GM23248 (cell line): ENCODE measurements at regions not wholly inside any gene's neighbourhood (a gene's known extent, or its start where the extent isn't known, plus 50 kb on each side); places are given as distances from the start of the nearest gene placed in this dataset.

Experiments
- DNase-seq: peaks from one replicate; pipeline ENCODE4 v3.0.0-alpha.2; 2015
- H2AFZ ChIP-seq: fragments of 200-600 bp; sonication (generic); 2 replicates; pipeline ENCODE4 v1.6.1; 2016; ENCODE audit warnings: antibody characterized with exemption
- H3F3A ChIP-seq: fragments of 200-600 bp; sonication (generic); 2 replicates; pipeline ENCODE4 v1.6.1; 2016; ENCODE audit warnings: mild to moderate bottlenecking, antibody characterized with exemption, mixed run types; ENCODE audit not compliant: insufficient read depth
- H3K27ac ChIP-seq: fragments of 200-600 bp; sonication (generic); 2 replicates; pipeline ENCODE4 v1.5.1; 2016; ENCODE audit warnings: mild to moderate bottlenecking
- H3K27me3 ChIP-seq: fragments of 200-600 bp; sonication (generic); replicated peaks from 2 replicates; pipeline ENCODE4 v1.6.1; 2016; ENCODE audit warnings: mild to moderate bottlenecking; ENCODE audit not compliant: insufficient read depth
- H3K36me3 ChIP-seq: fragments of 200-600 bp; sonication (generic); 2 replicates; pipeline ENCODE4 v1.6.1; 2016; ENCODE audit warnings: low read depth, mild to moderate bottlenecking
- H3K4me1 ChIP-seq: fragments of 200-600 bp; sonication (generic); 2 replicates; pipeline ENCODE4 v1.6.1; 2016; ENCODE audit warnings: mild to moderate bottlenecking; ENCODE audit not compliant: insufficient read depth
- H3K4me2 ChIP-seq: fragments of 200-600 bp; sonication (generic); one replicate; pipeline ENCODE4 v1.6.1; 2016; ENCODE audit warnings: mild to moderate bottlenecking; ENCODE audit not compliant: unreplicated experiment
- H3K4me3 ChIP-seq: fragments of 200-600 bp; sonication (generic); 2 replicates; pipeline ENCODE4 v1.5.1; 2016; ENCODE audit warnings: mild to moderate bottlenecking
- H3K79me2 ChIP-seq: fragments of 200-600 bp; sonication (generic); 2 replicates; pipeline ENCODE4 v1.6.1; 2016; ENCODE audit warnings: mild to moderate bottlenecking; ENCODE audit not compliant: insufficient read depth
- H3K9ac ChIP-seq: fragments of 200-600 bp; sonication (generic); 2 replicates; pipeline ENCODE4 v1.6.1; 2016; ENCODE audit warnings: mild to moderate bottlenecking
- H3K9me2 ChIP-seq: fragments of 200-600 bp; sonication (generic); 2 replicates; pipeline ENCODE4 v1.6.1; 2016; ENCODE audit warnings: mixed run types, mild to moderate bottlenecking, moderate library complexity; ENCODE audit not compliant: insufficient read depth
- H3K9me3 ChIP-seq: fragments of 200-600 bp; sonication (generic); one replicate; pipeline ENCODE4 v1.6.1; 2017; ENCODE audit warnings: low read depth
- H4K20me1 ChIP-seq: fragments of 200-600 bp; sonication (generic); 2 replicates; pipeline ENCODE4 v1.6.0; 2016; ENCODE audit not compliant: insufficient read depth
- EZH2 ChIP-seq: fragments of 200-600 bp; sonication (generic); IDR thresholded peaks from 2 replicates; pipeline ENCODE4 v1.6.1; 2018; ENCODE audit warnings: antibody characterized with exemption, mild to moderate bottlenecking; ENCODE audit not compliant: insufficient read depth, poor library complexity, severe bottlenecking
- EZH2phosphoT487 ChIP-seq: fragments of 200-600 bp; sonication (generic); IDR thresholded peaks from 2 replicates; pipeline ENCODE4 v1.6.1; 2018; ENCODE audit warnings: antibody characterized with exemption, moderate library complexity, mild to moderate bottlenecking, low read depth; ENCODE audit not compliant: insufficient read depth
- WGBS, 2 experiments: methylation state at CpG; one replicate each; pipeline ENCODE4 v1.1.6; 2015 to 2017; ENCODE audit warnings: low lambda C conversion rate in 2 of 2, low coverage in 1 of 2; ENCODE audit errors: missing lambda C conversion rate in 2 of 2; 5-methylcytosine and 5-hydroxymethylcytosine counted together
- in situ Hi-C: fragments of 300-500 bp; cut with MboI; formaldehyde crosslinking; loops from 2 replicates; pipeline ENCODE4 v1.15.0; 2020

DNA sequence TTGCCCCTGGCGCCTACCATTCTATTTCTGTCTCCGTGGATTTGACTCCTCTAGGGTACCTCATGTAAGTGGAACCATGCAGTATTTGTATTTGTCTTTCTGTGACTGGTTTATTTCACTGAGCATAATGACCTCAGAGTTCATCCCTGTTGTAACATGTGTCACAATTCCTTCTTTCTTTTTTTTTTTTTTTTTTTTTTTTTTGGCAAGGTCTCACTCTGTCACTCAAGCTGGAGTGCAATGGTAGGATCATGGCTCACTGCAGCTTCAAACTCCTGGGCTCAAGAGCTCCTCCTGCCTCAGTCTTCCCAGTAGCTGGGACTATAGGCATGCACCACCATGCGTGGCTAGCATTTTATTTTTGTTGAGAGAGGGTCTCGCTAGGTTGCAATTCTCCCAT, 74.0 kb upstream of the SEPTIN5 start:
- H2AFZ ChIP-seq, result no peak overlapping the region
- no peak for DNase-seq
- no peaks in the 10 kb centered on the region for H3K79me2 ChIP-seq
- H4K20me1 ChIP-seq, result no peaks in the 10 kb centered on the region
- no peaks in the 10 kb centered on the region for H3K4me1 ChIP-seq
- H3K4me2 ChIP-seq, result no peak overlapping the region
- H3K27ac ChIP-seq, result no peak overlapping the region
- H3K36me3 ChIP-seq, result no peaks in the 10 kb centered on the region
- H3K9ac ChIP-seq, result no peak overlapping the region
- TF ChIP-seq EZH2 (no peak), EZH2phosphoT487 (no peak)
- H3K27me3 ChIP-seq, result no peaks in the 10 kb centered on the region
- 60 to 84% methylated on average over 4 of the region's 4 CpGs for WGBS, 2 experiments
- no peaks in the 10 kb centered on the region for H3F3A ChIP-seq
- H3K9me2 ChIP-seq, result no peaks in the 10 kb centered on the region
- H3K4me3 ChIP-seq, result no peak overlapping the region
- in situ Hi-C loops, result loop anchor here (25.0 kb wide), 1 partner anchor 328 kb away; no protein-coding TSS in a partner anchor
- no peaks in the 10 kb centered on the region for H3K9me3 ChIP-seq

DNA sequence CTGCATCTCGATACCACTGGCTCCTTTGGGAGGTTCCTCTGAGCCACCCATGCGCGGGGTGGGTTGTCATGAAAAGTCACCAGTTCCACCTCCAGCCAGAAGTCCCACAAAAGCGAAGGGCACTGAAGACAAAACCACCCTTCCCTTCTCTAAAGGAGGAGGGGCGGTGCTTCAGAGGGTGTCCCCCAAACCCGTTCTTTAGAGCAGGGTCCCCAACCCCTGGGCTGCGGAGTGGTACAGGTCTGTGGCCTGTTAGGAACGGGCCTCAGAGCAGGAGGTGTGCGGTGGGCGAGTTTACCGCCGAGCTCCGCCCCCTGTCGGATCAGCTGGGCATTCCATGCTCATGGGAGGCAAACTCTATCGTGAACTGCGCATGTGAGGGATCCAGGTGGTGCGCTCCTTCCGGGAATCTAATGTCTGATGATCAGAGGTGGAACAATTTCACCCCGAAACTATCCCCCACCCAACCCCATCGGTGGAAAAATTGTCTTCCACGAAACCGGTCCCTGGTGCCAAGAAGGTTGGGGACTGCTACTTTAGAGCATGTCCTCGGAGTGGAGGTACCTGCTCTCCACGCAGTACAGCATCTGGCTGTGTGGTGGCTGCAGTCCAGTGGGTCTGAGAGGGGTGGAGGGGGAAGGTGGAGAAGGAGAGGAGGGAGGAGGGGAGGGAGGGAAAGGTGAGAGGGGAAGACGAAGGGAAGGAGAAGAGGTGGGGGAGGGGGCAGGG, 72.9 kb upstream of the SEPTIN5 start:
- TF ChIP-seq EZH2, result no peak
- Histone ChIP-seq H2AFZ (peak overlapping the region; percentile 49; the same call in 1 of the 2 replicates), H4K20me1 (no peaks in the 10 kb centered on the region), H3K9ac (no peak overlapping the region), H3K9me3 (no peaks in the 10 kb centered on the region), H3K27me3 (no peaks in the 10 kb centered on the region), H3K4me3 (no peak overlapping the region), H3K36me3 (no peaks in the 10 kb centered on the region), H3K79me2 (no peaks in the 10 kb centered on the region), H3F3A (no peaks in the 10 kb centered on the region), H3K4me2 (no peak overlapping the region), H3K9me2 (no peaks in the 10 kb centered on the region), H3K27ac (no peak overlapping the region), H3K4me1 (no peaks in the 10 kb centered on the region)
- 20 to 22% methylated on average over 20 to 24 of the region's 25 CpGs for WGBS, 2 experiments
- in situ Hi-C loops, result loop anchor here (25.0 kb wide), 1 partner anchor 329 kb away; no protein-coding TSS in a partner anchor
- DNase-seq, result peak; percentile 50

DNA sequence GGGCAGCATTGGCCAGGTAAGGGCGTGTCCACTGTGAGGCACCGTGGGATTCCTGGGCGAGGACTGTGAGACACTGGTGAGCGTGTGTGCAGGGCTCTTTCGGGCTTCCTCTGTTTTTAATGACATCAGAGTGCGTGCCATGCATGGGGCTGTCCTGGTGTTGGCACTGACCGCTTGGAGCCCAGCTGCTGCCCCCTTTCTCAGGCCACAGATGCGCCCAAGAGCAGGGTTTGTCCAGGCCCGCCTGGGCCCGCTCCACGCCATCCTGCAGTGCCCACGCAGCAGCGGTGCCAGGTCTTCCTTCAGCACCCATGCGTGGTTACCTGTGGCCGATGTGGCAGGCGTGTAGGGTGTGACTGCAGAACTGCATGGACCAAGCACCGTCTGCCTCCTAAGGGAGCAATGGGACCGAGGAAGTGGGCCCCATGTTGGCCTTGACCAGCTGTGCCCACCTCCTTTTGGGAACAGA, 72.3 kb upstream of the SEPTIN5 start:
- DNase-seq, result no peak
- no peak overlapping the region for H2AFZ ChIP-seq
- no peak overlapping the region for H3K27ac ChIP-seq
- no peaks in the 10 kb centered on the region for H3K27me3 ChIP-seq
- H3F3A ChIP-seq, result no peaks in the 10 kb centered on the region
- in situ Hi-C loops, result loop anchor here (25.0 kb wide), 1 partner anchor 330 kb away; no protein-coding TSS in a partner anchor
- no peaks in the 10 kb centered on the region for H3K4me1 ChIP-seq
- no peaks in the 10 kb centered on the region for H3K9me3 ChIP-seq
- H3K4me3 ChIP-seq, result no peak overlapping the region
- H3K79me2 ChIP-seq, result no peaks in the 10 kb centered on the region
- no peak overlapping the region for H3K4me2 ChIP-seq
- TF ChIP-seq EZH2phosphoT487 (no peak), EZH2 (no peak)
- no peaks in the 10 kb centered on the region for H3K9me2 ChIP-seq
- H3K36me3 ChIP-seq, result no peaks in the 10 kb centered on the region
- 58 to 66% methylated on average over 15 to 17 of the region's 18 CpGs for WGBS, 2 experiments
- no peak overlapping the region for H3K9ac ChIP-seq
- H4K20me1 ChIP-seq, result no peaks in the 10 kb centered on the region

DNA sequence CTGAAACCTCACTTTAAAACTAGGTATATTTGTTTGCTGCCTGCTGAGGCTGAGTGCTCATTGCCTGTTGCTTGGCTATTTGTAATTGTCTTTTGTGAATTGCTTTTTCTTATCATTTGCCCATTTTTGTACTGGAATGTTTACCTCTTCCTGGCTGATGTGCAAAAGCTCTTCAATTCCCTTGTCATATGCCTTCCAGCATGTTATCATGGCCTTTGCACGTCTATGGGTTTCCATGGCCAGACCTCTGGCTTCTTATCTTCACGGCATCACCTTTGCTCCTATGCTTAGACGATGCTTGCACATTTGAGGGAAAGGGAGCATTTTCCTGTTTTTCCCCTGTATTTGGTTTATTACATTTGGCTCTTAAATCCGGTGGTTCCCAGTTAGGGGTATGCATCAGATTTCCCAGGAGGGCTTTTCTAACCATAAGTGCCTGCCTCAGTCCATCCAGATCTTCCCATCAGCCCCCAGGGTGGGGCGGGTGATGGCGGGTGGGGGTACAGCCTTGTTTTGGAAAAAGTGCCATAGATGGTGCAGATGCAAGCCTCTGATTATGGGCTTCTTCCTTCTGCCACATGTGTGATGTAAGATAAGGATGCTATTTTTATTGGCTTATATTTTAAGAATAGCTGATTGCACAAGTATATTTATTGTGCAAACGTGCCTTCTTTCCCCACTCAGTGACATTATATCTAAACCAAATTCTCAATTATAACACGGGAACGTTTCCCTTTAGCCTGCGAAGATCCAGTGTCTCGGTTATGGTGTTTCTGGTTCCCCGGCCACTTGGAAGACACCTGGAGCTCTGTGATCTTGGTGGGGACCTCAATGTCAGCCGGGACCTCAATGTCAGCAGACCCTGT, 70.6 kb upstream of the SEPTIN5 start:
- H3K36me3 ChIP-seq, result no peaks in the 10 kb centered on the region
- TF ChIP-seq EZH2phosphoT487 (no peak), EZH2 (no peak)
- no peak overlapping the region for H3K4me2 ChIP-seq
- H3K4me3 ChIP-seq, result no peak overlapping the region
- no peak for DNase-seq
- H3F3A ChIP-seq, result no peaks in the 10 kb centered on the region
- no peaks in the 10 kb centered on the region for H3K4me1 ChIP-seq
- no peaks in the 10 kb centered on the region for H3K9me2 ChIP-seq
- WGBS, 2 experiments, result 71 to 78% methylated on average over 13 of the region's 13 CpGs
- no peaks in the 10 kb centered on the region for H4K20me1 ChIP-seq
- H3K27me3 ChIP-seq, result no peaks in the 10 kb centered on the region
- H3K9me3 ChIP-seq, result no peaks in the 10 kb centered on the region
- in situ Hi-C loops, result loop anchor here (25.0 kb wide), 1 partner anchor 331 kb away; no protein-coding TSS in a partner anchor
- no peak overlapping the region for H3K27ac ChIP-seq
- no peak overlapping the region for H3K9ac ChIP-seq
- no peaks in the 10 kb centered on the region for H3K79me2 ChIP-seq
- H2AFZ ChIP-seq, result no peak overlapping the region
